ENCODE measurements at regions not wholly inside any gene's neighbourhood (a gene's known extent, or its start where the extent isn't known, plus 50 kb on each side); places are given as distances from the start of the nearest gene placed in this dataset.

DNA sequence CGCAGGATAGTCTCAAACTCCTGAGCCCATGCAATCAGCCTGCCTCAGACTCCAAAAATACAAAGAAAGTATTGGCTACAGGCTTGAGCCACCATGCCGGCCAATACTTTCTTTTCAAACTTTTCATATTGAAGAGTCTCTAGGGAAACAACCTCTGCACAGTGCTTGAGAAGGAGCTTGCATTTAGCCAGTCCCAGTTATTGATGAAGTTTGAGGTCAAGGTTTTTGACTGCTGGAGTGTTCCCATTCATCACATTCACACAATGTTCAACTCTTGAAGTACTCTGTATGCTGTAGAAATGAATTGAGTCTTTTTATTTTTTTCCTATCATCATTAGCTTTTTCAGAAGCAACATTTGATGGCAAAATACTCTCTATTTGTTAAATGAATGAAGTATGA lies 355.8 kb upstream of the E2F7 start:
- Histone ChIP-seq H3K4ac (ENCODE audit: low read depth, low read length) (no peak overlapping the region), H3K23me2 (ENCODE audit: insufficient read length, low read depth, low read length, poor library complexity, severe bottlenecking) (no peaks in the 10 kb centered on the region), H2AK5ac (ENCODE audit: insufficient read length, low read length) (no peak overlapping the region), H3K23ac (ENCODE audit: insufficient read length, low read depth, low read length) (no peak overlapping the region), H2BK15ac (ENCODE audit: low read depth, low read length) (no peak overlapping the region), H3K9ac (ENCODE audit: extremely low read depth, insufficient read length, low read length) (no peak overlapping the region), H2AFZ (ENCODE audit: low read length) (no peak overlapping the region), H3K27me3 (ENCODE audit: insufficient read depth, low read length) (no peaks in the 10 kb centered on the region), H3K79me1 (ENCODE audit: insufficient read depth, low read depth, low read length, poor library complexity, severe bottlenecking) (no peaks in the 10 kb centered on the region), H3K4me2 (ENCODE audit: insufficient read depth, insufficient read length, low read length) (no peak overlapping the region), H4K20me1 (ENCODE audit: control insufficient read depth, insufficient read depth, insufficient read length) (no peaks in the 10 kb centered on the region), H4K91ac (ENCODE audit: insufficient read length, low read depth, low read length) (no peak overlapping the region), H2BK20ac (ENCODE audit: low read depth, low read length, poor library complexity, severe bottlenecking) (no peak overlapping the region), H3K14ac (ENCODE audit: insufficient read depth, low read length) (no peak overlapping the region), H3T11ph (ENCODE audit: low read length) (no peak overlapping the region), H3K56ac (ENCODE audit: insufficient read length, low read depth, low read length) (no peak overlapping the region), H2BK12ac (ENCODE audit: insufficient read length, low read depth, low read length) (no peak overlapping the region), H3K27ac (ENCODE audit: insufficient read length, low read depth, low read length) (no peak overlapping the region), H2BK120ac (ENCODE audit: low read depth, low read length, poor library complexity, severe bottlenecking) (no peak overlapping the region), H3K79me2 (ENCODE audit: insufficient read depth, low read length) (no peaks in the 10 kb centered on the region), H3K9me3 (ENCODE audit: control insufficient read depth, low read depth, low read length) (no peaks in the 10 kb centered on the region), H2BK5ac (ENCODE audit: insufficient read length, low read length) (no peak overlapping the region), H4K5ac (ENCODE audit: insufficient read length, low read depth, low read length) (no peak overlapping the region), H3K18ac (ENCODE audit: insufficient read length, low read depth, low read length) (no peak overlapping the region), H3K4me1 (ENCODE audit: insufficient read depth, low read length) (no peaks in the 10 kb centered on the region), H4K8ac (replicated peaks; ENCODE audit: insufficient read length, low read depth, low read length) (no peak overlapping the region)
- Mint-ChIP-seq H3K9me3 (peaks cover 7 to 9% of the 10 kb centered on the region in 2 experiments; a peak in 3 of 5 replicates), H3K36me3 (ENCODE audit: insufficient read depth in 1 of 3, low read depth in 3 of 3) (peaks cover 4 to 8% (median 6%) of the 10 kb centered on the region in 3 experiments; a peak in 4 of 7 replicates), H3K27ac (no peak overlapping the region), H3K4me3 (no peak overlapping the region), H3K4me1 (no peaks in the 10 kb centered on the region), H3K27me3 (ENCODE audit: low read depth) (no peaks in the 10 kb centered on the region)
- WGBS (ENCODE audit: extremely low coverage, insufficient read length, low lambda C conversion rate) = no CpG with 5 or more reads among the region's 2 CpGs
- TF ChIP-seq, protein P1, sequence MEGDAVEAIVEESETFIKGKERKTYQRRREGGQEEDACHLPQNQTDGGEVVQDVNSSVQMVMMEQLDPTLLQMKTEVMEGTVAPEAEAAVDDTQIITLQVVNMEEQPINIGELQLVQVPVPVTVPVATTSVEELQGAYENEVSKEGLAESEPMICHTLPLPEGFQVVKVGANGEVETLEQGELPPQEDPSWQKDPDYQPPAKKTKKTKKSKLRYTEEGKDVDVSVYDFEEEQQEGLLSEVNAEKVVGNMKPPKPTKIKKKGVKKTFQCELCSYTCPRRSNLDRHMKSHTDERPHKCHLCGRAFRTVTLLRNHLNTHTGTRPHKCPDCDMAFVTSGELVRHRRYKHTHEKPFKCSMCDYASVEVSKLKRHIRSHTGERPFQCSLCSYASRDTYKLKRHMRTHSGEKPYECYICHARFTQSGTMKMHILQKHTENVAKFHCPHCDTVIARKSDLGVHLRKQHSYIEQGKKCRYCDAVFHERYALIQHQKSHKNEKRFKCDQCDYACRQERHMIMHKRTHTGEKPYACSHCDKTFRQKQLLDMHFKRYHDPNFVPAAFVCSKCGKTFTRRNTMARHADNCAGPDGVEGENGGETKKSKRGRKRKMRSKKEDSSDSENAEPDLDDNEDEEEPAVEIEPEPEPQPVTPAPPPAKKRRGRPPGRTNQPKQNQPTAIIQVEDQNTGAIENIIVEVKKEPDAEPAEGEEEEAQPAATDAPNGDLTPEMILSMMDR (conservative IDR thresholded peaks at IDR 0.05) = no peak
- DNase-seq = no peak
